ENCODE measurements at regions not wholly inside any gene's neighbourhood (a gene's known extent, or its start where the extent isn't known, plus 50 kb on each side); places are given as distances from the start of the nearest gene placed in this dataset.

GRCh38 chr6:8627085-8627861 is 191.9 kb upstream of the SLC35B3 start:
- BruUV-seq (replicated peaks), result no TSS peak
- Histone ChIP-seq H3K4me2 (ENCODE audit: low read depth, low read length) (no peak overlapping the region), H3K79me1 (ENCODE audit: low read depth in 1 of 2, low read length in 2 of 2) (no peaks in the 10 kb centered on the region), H3K9me1 (ENCODE audit: insufficient read depth, low read length) (no peaks in the 10 kb centered on the region), H3K14ac (replicated peaks; ENCODE audit: low read depth, low read length) (no peak overlapping the region), H3K56ac (ENCODE audit: extremely low read depth, insufficient read depth, low read length) (no peak overlapping the region), H3K23ac (ENCODE audit: low read depth, low read length) (no peak overlapping the region), H3K4me3 (ENCODE audit: insufficient read depth, low read depth, low read length) (no peak overlapping the region), H3K27me3 (ENCODE audit: control insufficient read depth, insufficient read depth, low read length) (no peaks in the 10 kb centered on the region), H4K8ac (ENCODE audit: low read depth in 2 of 2, low read length in 2 of 2) (no peak overlapping the region), H3K4me1 (ENCODE audit: control insufficient read depth, insufficient read depth, low read length) (no peaks in the 10 kb centered on the region), H2BK120ac (ENCODE audit: low read depth, low read length) (no peak overlapping the region), H4K91ac (ENCODE audit: insufficient read depth, low read depth, low read length) (no peak overlapping the region), H3K4ac (ENCODE audit: low read depth, low read length) (no peak overlapping the region), H3K27ac (ENCODE audit: insufficient read depth, low read length) (no peak overlapping the region), H3K18ac (ENCODE audit: low read depth, low read length) (no peak overlapping the region), H4K5ac (ENCODE audit: low read depth, low read length) (no peak overlapping the region), H3K9me3 (ENCODE audit: control insufficient read depth, insufficient read depth, low read length) (peaks cover 6% of the 10 kb centered on the region), H2BK20ac (ENCODE audit: low read depth, low read length) (no peak overlapping the region), H4K20me1 (ENCODE audit: insufficient read depth, low read length) (no peaks in the 10 kb centered on the region), H2AK5ac (ENCODE audit: low read depth, low read length) (no peak overlapping the region), H3K9ac (ENCODE audit: low read depth, low read length) (no peak overlapping the region), H3K36me3 (ENCODE audit: control insufficient read depth, insufficient read depth, low read length) (no peaks in the 10 kb centered on the region), H2AK9ac (replicated peaks; ENCODE audit: low read depth, low read length, poor library complexity) (no peak overlapping the region), H2BK15ac (ENCODE audit: low read depth, low read length) (no peak overlapping the region), H2AFZ (replicated peaks; ENCODE audit: low read length, poor library complexity) (no peak overlapping the region), H2BK5ac (ENCODE audit: low read depth, low read length, poor library complexity, severe bottlenecking) (no peak overlapping the region)
- in situ Hi-C loops (cut with MboI; ENCODE audit: low sequenced_read_pairs) (no loop called here), intact Hi-C loops (cut with micrococcal nuclease) (no loop called here), dilution Hi-C loops (cut with HindIII; ENCODE audit: low sequenced_read_pairs, unreplicated experiment) (no loop called here)
- ChIA-PET CTCF (no interaction called here), POLR2A (ENCODE audit: unreplicated experiment) (no interaction called here)
- 83% methylated on average over 1 of the region's 2 CpGs; no CpG with 5 or more reads in 1 of the 2 experiments for WGBS, 2 experiments (ENCODE audit: extremely low coverage in 2 of 2, insufficient read length in 1 of 2)
- DNase-seq (no peak), ATAC-seq (ENCODE audit: low read depth) (no peak)
- no peak for TF ChIP-seq NFE2L2 (IDR thresholded peaks at IDR 0.05; ENCODE audit: low read depth, low read length)
- no peak for TF ChIP-seq ELK1 (IDR thresholded peaks at IDR 0.05; ENCODE audit: borderline replicate concordance, low read depth, low read length)
- no peak for TF ChIP-seq CEBPB (IDR thresholded peaks at IDR 0.05; ENCODE audit: low read depth, low read length)
- TF ChIP-seq BHLHE40 (IDR thresholded peaks at IDR 0.05; ENCODE audit: low read depth, low read length), result no peak
- TF ChIP-seq MXI1 (IDR thresholded peaks at IDR 0.05; ENCODE audit: borderline replicate concordance, low read depth, low read length), result no peak
- TF ChIP-seq RFX5 (IDR thresholded peaks at IDR 0.05; ENCODE audit: low read depth, low read length), result no peak
- TF ChIP-seq, protein P1, sequence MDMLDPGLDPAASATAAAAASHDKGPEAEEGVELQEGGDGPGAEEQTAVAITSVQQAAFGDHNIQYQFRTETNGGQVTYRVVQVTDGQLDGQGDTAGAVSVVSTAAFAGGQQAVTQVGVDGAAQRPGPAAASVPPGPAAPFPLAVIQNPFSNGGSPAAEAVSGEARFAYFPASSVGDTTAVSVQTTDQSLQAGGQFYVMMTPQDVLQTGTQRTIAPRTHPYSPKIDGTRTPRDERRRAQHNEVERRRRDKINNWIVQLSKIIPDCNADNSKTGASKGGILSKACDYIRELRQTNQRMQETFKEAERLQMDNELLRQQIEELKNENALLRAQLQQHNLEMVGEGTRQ (IDR thresholded peaks at IDR 0.05; ENCODE audit: low read depth, low read length), result no peak
- TF ChIP-seq, protein P2, sequence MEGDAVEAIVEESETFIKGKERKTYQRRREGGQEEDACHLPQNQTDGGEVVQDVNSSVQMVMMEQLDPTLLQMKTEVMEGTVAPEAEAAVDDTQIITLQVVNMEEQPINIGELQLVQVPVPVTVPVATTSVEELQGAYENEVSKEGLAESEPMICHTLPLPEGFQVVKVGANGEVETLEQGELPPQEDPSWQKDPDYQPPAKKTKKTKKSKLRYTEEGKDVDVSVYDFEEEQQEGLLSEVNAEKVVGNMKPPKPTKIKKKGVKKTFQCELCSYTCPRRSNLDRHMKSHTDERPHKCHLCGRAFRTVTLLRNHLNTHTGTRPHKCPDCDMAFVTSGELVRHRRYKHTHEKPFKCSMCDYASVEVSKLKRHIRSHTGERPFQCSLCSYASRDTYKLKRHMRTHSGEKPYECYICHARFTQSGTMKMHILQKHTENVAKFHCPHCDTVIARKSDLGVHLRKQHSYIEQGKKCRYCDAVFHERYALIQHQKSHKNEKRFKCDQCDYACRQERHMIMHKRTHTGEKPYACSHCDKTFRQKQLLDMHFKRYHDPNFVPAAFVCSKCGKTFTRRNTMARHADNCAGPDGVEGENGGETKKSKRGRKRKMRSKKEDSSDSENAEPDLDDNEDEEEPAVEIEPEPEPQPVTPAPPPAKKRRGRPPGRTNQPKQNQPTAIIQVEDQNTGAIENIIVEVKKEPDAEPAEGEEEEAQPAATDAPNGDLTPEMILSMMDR (conservative IDR thresholded peaks at IDR 0.05; ENCODE audit: low read depth, low read length), result no peak
- TF ChIP-seq MAZ (IDR thresholded peaks at IDR 0.05; ENCODE audit: borderline replicate concordance, low read depth, low read length), result no peak
- no peak for TF ChIP-seq SMC3 (IDR thresholded peaks at IDR 0.05; ENCODE audit: low read depth, low read length)
- no peak for TF ChIP-seq RAD21 (IDR thresholded peaks at IDR 0.05; ENCODE audit: low read length)
